Osteoblast (primary cell): ENCODE measurements at regions not wholly inside any gene's neighbourhood (a gene's known extent, or its start where the extent isn't known, plus 50 kb on each side); places are given as distances from the start of the nearest gene placed in this dataset.
A peak's percentile ranks its signal among the peaks of the same experiment; 100 is the strongest.

Experiments used
- DNase-seq: peaks from one replicate; pipeline ENCODE4 v3.0.0; 2011; ENCODE audit warnings: low spot score, mixed read lengths; ENCODE audit not compliant: insufficient read length; ENCODE audit errors: missing footprints
- H2AFZ ChIP-seq: 2 replicates; pipeline ENCODE4 v1.6.0; 2011; ENCODE audit warnings: mild to moderate bottlenecking, low read length
- H3K27ac ChIP-seq: 2 replicates; pipeline ENCODE4 v1.5.1; 2011; ENCODE audit warnings: mild to moderate bottlenecking, low read depth, low read length, moderate library complexity
- H3K27me3 ChIP-seq: 2 replicates; pipeline ENCODE4 v1.6.0; 2012; ENCODE audit warnings: mild to moderate bottlenecking, control low read depth, inconsistent platforms, low read length, moderate library complexity; ENCODE audit not compliant: insufficient read depth
- H3K36me3 ChIP-seq: 2 replicates; pipeline ENCODE4 v1.5.1; 2011; ENCODE audit warnings: mild to moderate bottlenecking, low read length, control low read depth, moderate library complexity; ENCODE audit not compliant: insufficient read depth
- H3K4me1 ChIP-seq: 2 replicates; pipeline ENCODE4 v1.5.1; 2011; ENCODE audit warnings: mild to moderate bottlenecking, low read length, control low read depth, moderate library complexity; ENCODE audit not compliant: insufficient read depth
- H3K4me2 ChIP-seq: 2 replicates; pipeline ENCODE4 v1.6.0; 2011; ENCODE audit warnings: mild to moderate bottlenecking, low read length; ENCODE audit not compliant: insufficient read depth
- H3K4me3 ChIP-seq: fragments of 200-600 bp; sonication (generic); 3 replicates; pipeline ENCODE4 v1.5.1; 2012; ENCODE audit warnings: mild to moderate bottlenecking, low read length, inconsistent platforms; ENCODE audit not compliant: insufficient read depth
- H3K79me2 ChIP-seq: 2 replicates; pipeline ENCODE4 v1.6.0; 2012; ENCODE audit warnings: mild to moderate bottlenecking, low read length, control low read depth, inconsistent platforms; ENCODE audit not compliant: insufficient read depth
- H3K9me3 ChIP-seq: 2 replicates; pipeline ENCODE4 v1.5.1; 2011; ENCODE audit warnings: low read depth, low read length, control low read depth
- H4K20me1 ChIP-seq: 2 replicates; pipeline ENCODE4 v1.6.0; 2012; ENCODE audit warnings: mild to moderate bottlenecking, low read length, control low read depth; ENCODE audit not compliant: insufficient read depth
- TF ChIP-seq, protein P1 (sequence below): IDR thresholded peaks from 2 replicates; pipeline ENCODE4 v1.5.1; 2011; ENCODE audit warnings: mild to moderate bottlenecking, low read depth, low read length, moderate library complexity; ENCODE audit errors: extremely low read depth

DNA sequence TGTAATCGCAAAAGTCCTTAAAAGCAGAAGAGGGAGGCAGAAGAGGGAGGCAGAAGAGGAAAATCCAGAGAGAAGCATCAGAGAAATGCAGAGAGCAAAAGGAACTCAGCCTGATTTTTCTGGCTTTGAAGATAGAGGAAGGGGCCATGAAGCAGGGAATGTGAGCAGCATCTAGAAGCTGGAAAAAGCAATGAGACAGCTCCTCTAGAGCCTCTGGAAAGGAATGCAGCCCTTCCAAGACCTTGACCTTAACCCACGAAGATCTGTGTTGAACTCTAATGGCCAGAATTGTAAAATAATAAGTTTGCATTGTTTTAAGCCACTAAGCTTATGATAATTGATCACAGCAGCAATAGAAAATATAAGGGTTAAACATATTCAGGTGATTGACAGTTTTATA lies 159.6 kb downstream of the ATPSCKMT start:
- no peaks in the 10 kb centered on the region for H3K4me1 ChIP-seq
- no peaks in the 10 kb centered on the region for H4K20me1 ChIP-seq
- H3K9me3 ChIP-seq, result no peaks in the 10 kb centered on the region
- H3K79me2 ChIP-seq, result no peaks in the 10 kb centered on the region
- no peak overlapping the region for H3K27ac ChIP-seq
- no peak overlapping the region for H3K4me3 ChIP-seq
- no peak overlapping the region for H3K4me2 ChIP-seq
- H3K27me3 ChIP-seq, result no peaks in the 10 kb centered on the region
- no peak for DNase-seq
- TF ChIP-seq, protein P1, sequence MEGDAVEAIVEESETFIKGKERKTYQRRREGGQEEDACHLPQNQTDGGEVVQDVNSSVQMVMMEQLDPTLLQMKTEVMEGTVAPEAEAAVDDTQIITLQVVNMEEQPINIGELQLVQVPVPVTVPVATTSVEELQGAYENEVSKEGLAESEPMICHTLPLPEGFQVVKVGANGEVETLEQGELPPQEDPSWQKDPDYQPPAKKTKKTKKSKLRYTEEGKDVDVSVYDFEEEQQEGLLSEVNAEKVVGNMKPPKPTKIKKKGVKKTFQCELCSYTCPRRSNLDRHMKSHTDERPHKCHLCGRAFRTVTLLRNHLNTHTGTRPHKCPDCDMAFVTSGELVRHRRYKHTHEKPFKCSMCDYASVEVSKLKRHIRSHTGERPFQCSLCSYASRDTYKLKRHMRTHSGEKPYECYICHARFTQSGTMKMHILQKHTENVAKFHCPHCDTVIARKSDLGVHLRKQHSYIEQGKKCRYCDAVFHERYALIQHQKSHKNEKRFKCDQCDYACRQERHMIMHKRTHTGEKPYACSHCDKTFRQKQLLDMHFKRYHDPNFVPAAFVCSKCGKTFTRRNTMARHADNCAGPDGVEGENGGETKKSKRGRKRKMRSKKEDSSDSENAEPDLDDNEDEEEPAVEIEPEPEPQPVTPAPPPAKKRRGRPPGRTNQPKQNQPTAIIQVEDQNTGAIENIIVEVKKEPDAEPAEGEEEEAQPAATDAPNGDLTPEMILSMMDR, result no peak
- H2AFZ ChIP-seq, result no peak overlapping the region
- H3K36me3 ChIP-seq, result no peaks in the 10 kb centered on the region

DNA sequence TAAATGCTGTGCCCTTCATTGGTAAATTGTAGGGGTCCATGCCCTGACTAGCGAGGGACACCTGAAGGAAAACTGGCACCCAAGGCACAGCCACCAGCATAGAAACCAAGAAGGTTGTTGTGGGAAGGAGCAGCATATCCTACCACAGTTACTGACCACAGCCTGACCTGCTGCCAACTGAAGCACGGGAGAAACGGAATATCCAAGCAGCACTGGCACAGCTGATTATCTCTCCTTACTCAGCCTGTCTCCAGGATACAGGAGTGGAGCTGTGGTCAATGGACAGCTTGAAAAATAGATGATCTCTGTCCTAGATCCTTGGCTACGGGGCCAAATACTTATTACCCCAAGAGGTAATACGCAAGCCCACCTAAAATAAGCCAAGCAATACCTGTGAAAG lies 164.5 kb downstream of the ATPSCKMT start:
- TF ChIP-seq, protein P1, result no peak
- Histone ChIP-seq H3K27me3 (no peaks in the 10 kb centered on the region), H3K36me3 (no peaks in the 10 kb centered on the region), H3K4me2 (no peak overlapping the region), H3K4me1 (no peaks in the 10 kb centered on the region), H3K4me3 (no peak overlapping the region), H3K79me2 (no peaks in the 10 kb centered on the region), H3K27ac (no peak overlapping the region), H4K20me1 (no peaks in the 10 kb centered on the region), H3K9me3 (no peaks in the 10 kb centered on the region), H2AFZ (no peak overlapping the region)
- no peak for DNase-seq

DNA sequence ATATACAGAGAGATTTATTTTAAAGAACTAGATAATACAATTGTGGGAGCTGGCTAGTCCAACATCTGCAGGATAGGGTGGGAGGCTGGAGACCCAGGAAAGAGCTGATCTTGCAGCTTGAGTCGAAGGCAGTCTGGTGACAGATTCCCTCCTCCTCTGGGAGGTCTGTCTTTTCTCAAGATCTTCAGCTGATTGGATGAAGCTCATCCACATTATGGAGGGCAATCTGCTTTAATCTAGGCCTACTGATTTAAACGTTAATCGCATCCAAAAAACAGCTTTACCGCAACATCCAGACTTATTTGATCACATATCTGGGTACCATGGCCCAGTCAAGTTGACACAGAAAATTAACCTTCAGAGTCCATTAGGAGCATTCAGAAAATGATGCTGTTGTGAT lies 168.1 kb downstream of the ATPSCKMT start:
- no peaks in the 10 kb centered on the region for H3K36me3 ChIP-seq
- no peak overlapping the region for H3K27ac ChIP-seq
- no peak for DNase-seq
- no peaks in the 10 kb centered on the region for H3K27me3 ChIP-seq
- no peaks in the 10 kb centered on the region for H4K20me1 ChIP-seq
- no peaks in the 10 kb centered on the region for H3K79me2 ChIP-seq
- H3K9me3 ChIP-seq, result no peaks in the 10 kb centered on the region
- no peak overlapping the region for H3K4me3 ChIP-seq
- TF ChIP-seq, protein P1, result no peak
- peaks cover 8% of the 10 kb centered on the region for H3K4me1 ChIP-seq
- H3K4me2 ChIP-seq, result no peak overlapping the region
- H2AFZ ChIP-seq, result no peak overlapping the region

DNA sequence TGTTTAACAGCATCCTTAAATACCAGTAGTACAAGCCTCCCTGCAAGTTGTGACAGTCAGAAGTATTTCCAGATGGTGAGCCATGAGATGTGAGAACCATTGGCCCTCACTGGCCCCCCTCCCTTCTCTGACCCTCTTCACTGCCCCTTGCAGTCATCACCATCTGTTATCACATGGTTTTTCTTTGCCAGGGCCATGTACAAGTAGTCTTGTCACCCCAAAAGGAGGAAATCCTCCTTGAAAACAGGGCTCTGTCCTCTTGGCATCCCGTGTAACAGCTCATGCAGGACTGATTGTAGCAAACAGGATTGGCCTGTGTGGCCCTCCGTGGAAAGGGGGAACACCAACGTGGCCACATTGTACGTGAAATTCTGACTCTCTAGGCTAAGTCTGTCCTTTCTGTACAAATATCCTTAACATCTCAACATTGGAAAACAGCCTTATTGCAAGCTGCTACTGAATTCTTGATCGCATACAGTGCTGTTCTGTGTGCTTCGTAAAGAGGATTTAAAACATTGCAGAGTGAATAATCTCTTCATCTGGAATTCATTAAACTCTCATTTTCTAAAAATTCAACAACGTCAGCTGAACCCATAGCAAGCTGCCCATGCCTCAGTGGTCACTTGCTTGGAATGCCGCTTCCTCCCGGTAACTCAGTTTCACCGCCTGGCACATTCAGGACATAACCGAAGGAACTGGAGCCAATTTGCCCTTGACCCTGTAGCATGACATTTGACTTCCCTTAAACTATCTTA lies 171.7 kb downstream of the ATPSCKMT start:
- Histone ChIP-seq H3K27me3 (no peaks in the 10 kb centered on the region), H3K9me3 (no peaks in the 10 kb centered on the region), H3K4me2 (peak overlapping the region; percentile 62), H3K27ac (peak overlapping the region; percentile 51), H3K4me1 (peaks cover 8% of the 10 kb centered on the region), H3K79me2 (no peaks in the 10 kb centered on the region), H4K20me1 (no peaks in the 10 kb centered on the region), H2AFZ (peak overlapping the region; percentile 60), H3K36me3 (no peaks in the 10 kb centered on the region), H3K4me3 (peak overlapping the region; percentile 20)
- DNase-seq, result no peak
- TF ChIP-seq, protein P1, result no peak
